ENCODE measurements at regions not wholly inside any gene's neighbourhood (a gene's known extent, or its start where the extent isn't known, plus 50 kb on each side); places are given as distances from the start of the nearest gene placed in this dataset.

DNA sequence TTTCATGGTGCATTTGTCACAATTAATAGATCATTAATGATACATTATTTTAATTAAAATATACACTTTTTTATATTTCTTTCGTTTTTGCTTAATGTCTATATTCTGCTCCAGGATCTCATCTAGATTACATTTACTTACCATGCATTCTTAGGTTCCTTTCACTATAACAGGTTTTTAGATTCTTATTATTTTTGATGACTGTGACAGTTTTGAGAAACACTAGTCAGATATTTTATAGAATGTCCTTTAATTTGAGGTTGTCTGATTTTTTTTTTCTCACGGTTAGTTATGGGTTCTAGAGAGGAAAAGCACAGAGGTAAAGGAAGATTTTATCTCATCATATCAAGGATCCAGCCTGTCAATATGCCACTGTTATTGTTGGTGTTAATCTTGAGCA, 595.8 kb upstream of the BCHE start:
- Histone ChIP-seq H3K4me2 (ENCODE audit: low read length) (no peak overlapping the region), H4K20me1 (ENCODE audit: insufficient read depth) (no peaks in the 10 kb centered on the region), H3K4me3 (ENCODE audit: low read length) (no peak overlapping the region), H3K9me2 (ENCODE audit: insufficient read depth, low read length) (no peaks in the 10 kb centered on the region), H3F3A (ENCODE audit: insufficient read depth, low read length, poor library complexity, severe bottlenecking) (no peaks in the 10 kb centered on the region), H3K9me3 (ENCODE audit: low read length) (no peaks in the 10 kb centered on the region), H3K9ac (ENCODE audit: low read length) (no peak overlapping the region), H3K27ac (ENCODE audit: low read length) (no peak overlapping the region), H3K27me3 (ENCODE audit: insufficient read depth, low read depth, low read length) (no peaks in the 10 kb centered on the region), H3K36me3 (ENCODE audit: insufficient read depth, low read length) (no peaks in the 10 kb centered on the region), H2AFZ (ENCODE audit: low read depth, low read length) (no peak overlapping the region), H3K79me2 (replicated peaks; ENCODE audit: insufficient read depth, low read length) (no peaks in the 10 kb centered on the region)
- TF ChIP-seq, protein P1, sequence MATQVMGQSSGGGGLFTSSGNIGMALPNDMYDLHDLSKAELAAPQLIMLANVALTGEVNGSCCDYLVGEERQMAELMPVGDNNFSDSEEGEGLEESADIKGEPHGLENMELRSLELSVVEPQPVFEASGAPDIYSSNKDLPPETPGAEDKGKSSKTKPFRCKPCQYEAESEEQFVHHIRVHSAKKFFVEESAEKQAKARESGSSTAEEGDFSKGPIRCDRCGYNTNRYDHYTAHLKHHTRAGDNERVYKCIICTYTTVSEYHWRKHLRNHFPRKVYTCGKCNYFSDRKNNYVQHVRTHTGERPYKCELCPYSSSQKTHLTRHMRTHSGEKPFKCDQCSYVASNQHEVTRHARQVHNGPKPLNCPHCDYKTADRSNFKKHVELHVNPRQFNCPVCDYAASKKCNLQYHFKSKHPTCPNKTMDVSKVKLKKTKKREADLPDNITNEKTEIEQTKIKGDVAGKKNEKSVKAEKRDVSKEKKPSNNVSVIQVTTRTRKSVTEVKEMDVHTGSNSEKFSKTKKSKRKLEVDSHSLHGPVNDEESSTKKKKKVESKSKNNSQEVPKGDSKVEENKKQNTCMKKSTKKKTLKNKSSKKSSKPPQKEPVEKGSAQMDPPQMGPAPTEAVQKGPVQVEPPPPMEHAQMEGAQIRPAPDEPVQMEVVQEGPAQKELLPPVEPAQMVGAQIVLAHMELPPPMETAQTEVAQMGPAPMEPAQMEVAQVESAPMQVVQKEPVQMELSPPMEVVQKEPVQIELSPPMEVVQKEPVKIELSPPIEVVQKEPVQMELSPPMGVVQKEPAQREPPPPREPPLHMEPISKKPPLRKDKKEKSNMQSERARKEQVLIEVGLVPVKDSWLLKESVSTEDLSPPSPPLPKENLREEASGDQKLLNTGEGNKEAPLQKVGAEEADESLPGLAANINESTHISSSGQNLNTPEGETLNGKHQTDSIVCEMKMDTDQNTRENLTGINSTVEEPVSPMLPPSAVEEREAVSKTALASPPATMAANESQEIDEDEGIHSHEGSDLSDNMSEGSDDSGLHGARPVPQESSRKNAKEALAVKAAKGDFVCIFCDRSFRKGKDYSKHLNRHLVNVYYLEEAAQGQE (IDR thresholded peaks at IDR 0.05; ENCODE audit: borderline replicate concordance): no peak
- TF ChIP-seq, protein P2, sequence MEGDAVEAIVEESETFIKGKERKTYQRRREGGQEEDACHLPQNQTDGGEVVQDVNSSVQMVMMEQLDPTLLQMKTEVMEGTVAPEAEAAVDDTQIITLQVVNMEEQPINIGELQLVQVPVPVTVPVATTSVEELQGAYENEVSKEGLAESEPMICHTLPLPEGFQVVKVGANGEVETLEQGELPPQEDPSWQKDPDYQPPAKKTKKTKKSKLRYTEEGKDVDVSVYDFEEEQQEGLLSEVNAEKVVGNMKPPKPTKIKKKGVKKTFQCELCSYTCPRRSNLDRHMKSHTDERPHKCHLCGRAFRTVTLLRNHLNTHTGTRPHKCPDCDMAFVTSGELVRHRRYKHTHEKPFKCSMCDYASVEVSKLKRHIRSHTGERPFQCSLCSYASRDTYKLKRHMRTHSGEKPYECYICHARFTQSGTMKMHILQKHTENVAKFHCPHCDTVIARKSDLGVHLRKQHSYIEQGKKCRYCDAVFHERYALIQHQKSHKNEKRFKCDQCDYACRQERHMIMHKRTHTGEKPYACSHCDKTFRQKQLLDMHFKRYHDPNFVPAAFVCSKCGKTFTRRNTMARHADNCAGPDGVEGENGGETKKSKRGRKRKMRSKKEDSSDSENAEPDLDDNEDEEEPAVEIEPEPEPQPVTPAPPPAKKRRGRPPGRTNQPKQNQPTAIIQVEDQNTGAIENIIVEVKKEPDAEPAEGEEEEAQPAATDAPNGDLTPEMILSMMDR (IDR thresholded peaks at IDR 0.05; ENCODE audit: poor library complexity, severe bottlenecking): no peak

DNA sequence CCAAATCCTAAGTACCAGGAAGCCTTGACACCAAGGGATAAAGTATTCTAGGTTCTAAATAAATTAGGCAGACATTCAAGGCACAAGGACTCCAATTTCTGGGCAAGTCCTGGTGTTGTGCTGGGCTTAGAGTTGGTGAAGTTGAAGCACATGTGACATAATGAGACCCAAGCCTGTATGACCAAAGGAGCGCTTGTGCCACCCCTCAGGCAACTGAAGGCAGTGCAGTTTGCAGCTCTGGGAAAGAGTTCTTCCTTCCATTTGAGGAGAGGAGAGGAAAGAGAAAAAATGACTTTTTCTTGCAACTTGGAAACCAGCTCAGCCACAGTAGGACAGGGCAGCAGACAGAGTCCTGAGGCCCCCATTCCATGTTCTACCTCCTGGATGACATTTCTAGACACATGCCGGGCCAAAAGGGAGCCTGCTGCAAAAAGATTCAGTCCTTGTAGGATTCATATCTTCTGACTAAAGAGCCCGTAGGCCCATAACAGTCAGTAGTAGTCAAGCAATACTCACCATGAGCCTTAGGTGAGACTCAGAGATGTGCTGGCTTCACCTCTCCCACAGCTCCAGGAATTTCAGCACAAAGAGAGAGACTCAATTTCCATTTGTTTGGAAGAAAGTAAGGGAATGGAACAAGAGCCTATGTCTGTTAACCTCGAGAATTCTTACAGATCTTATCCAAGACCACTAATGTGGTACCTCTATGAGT, 588.8 kb upstream of the BCHE start:
- Histone ChIP-seq H3K4me3 (ENCODE audit: low read length) (no peak overlapping the region), H3K9me2 (ENCODE audit: insufficient read depth, low read length) (no peaks in the 10 kb centered on the region), H4K20me1 (ENCODE audit: insufficient read depth) (no peaks in the 10 kb centered on the region), H3K9me3 (ENCODE audit: low read length) (no peaks in the 10 kb centered on the region), H3K9ac (ENCODE audit: low read length) (no peak overlapping the region), H2AFZ (ENCODE audit: low read depth, low read length) (no peak overlapping the region), H3K27me3 (ENCODE audit: insufficient read depth, low read depth, low read length) (no peaks in the 10 kb centered on the region), H3K27ac (ENCODE audit: low read length) (no peak overlapping the region), H3K79me2 (replicated peaks; ENCODE audit: insufficient read depth, low read length) (no peaks in the 10 kb centered on the region), H3K36me3 (ENCODE audit: insufficient read depth, low read length) (no peaks in the 10 kb centered on the region), H3F3A (ENCODE audit: insufficient read depth, low read length, poor library complexity, severe bottlenecking) (no peaks in the 10 kb centered on the region), H3K4me2 (ENCODE audit: low read length) (no peak overlapping the region)
- no peak for TF ChIP-seq POLR2AphosphoS5 (IDR thresholded peaks at IDR 0.05)
- no peak for TF ChIP-seq MXI1 (conservative IDR thresholded peaks at IDR 0.05; ENCODE audit: poor library complexity, severe bottlenecking)
- no peak for TF ChIP-seq TAF1 (IDR thresholded peaks at IDR 0.05; ENCODE audit: low read depth)
- TF ChIP-seq EP300 (conservative IDR thresholded peaks at IDR 0.05; ENCODE audit: poor library complexity, severe bottlenecking): no peak

DNA sequence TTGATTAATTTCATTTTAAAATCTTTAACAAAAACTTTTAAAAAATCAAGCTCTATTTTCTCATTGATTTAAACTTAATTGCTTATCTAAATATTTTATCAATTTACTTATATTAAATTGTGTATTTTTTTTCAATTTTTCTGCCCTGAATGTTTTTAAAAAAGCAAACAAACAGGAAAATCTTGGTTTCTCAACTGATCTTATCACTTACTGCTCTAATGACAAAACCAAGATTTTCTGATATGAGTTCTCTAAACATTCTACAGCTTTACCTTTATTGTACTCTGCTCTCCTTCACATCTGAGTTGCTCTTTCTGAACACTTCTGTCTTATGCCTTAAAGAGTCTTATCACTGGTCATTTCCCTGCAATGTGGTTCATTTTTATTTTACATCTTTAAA, 587.8 kb upstream of the BCHE start:
- TF ChIP-seq, protein P1 (IDR thresholded peaks at IDR 0.05; ENCODE audit: borderline replicate concordance): no peak
- TF ChIP-seq RAD21 (conservative IDR thresholded peaks at IDR 0.05): no peak
- TF ChIP-seq EP300 (conservative IDR thresholded peaks at IDR 0.05; ENCODE audit: poor library complexity, severe bottlenecking): no peak
- TF ChIP-seq MXI1 (conservative IDR thresholded peaks at IDR 0.05; ENCODE audit: poor library complexity, severe bottlenecking): no peak
- TF ChIP-seq TAF1 (IDR thresholded peaks at IDR 0.05; ENCODE audit: low read depth): no peak
- no peak for TF ChIP-seq SMC3 (conservative IDR thresholded peaks at IDR 0.05; ENCODE audit: poor library complexity)
- no peak for TF ChIP-seq EZH2 (IDR thresholded peaks at IDR 0.05; ENCODE audit: borderline replicate concordance, insufficient read depth, low read length, poor library complexity, severe bottlenecking)
- TF ChIP-seq, protein P2 (IDR thresholded peaks at IDR 0.05; ENCODE audit: poor library complexity, severe bottlenecking): no peak
- TF ChIP-seq POLR2AphosphoS5 (IDR thresholded peaks at IDR 0.05): no peak

More for the DNA sequence above, 587.8 kb upstream of the BCHE start:
- no peak overlapping the region for H2AFZ ChIP-seq (ENCODE audit: low read depth, low read length)
- H3K9me2 ChIP-seq (ENCODE audit: insufficient read depth, low read length): no peaks in the 10 kb centered on the region
- no peak overlapping the region for H3K9ac ChIP-seq (ENCODE audit: low read length)
- no peaks in the 10 kb centered on the region for H3K9me3 ChIP-seq (ENCODE audit: low read length)
- no peak overlapping the region for H3K27ac ChIP-seq (ENCODE audit: low read length)
- H3F3A ChIP-seq (ENCODE audit: insufficient read depth, low read length, poor library complexity, severe bottlenecking): no peaks in the 10 kb centered on the region
- no peaks in the 10 kb centered on the region for H3K27me3 ChIP-seq (ENCODE audit: insufficient read depth, low read depth, low read length)
- no peaks in the 10 kb centered on the region for H4K20me1 ChIP-seq (ENCODE audit: insufficient read depth)
- no peak overlapping the region for H3K4me2 ChIP-seq (ENCODE audit: low read length)
- H3K4me3 ChIP-seq (ENCODE audit: low read length): no peak overlapping the region
- H3K36me3 ChIP-seq (ENCODE audit: insufficient read depth, low read length): no peaks in the 10 kb centered on the region
- H3K79me2 ChIP-seq (replicated peaks; ENCODE audit: insufficient read depth, low read length): no peaks in the 10 kb centered on the region

Data from neural cell (in vitro differentiated cells).